ENCODE measurements at regions not wholly inside any gene's neighbourhood (a gene's known extent, or its start where the extent isn't known, plus 50 kb on each side); places are given as distances from the start of the nearest gene placed in this dataset.
"Not testable (repeated sequence)": the region's sequence is repeated elsewhere in the genome, so short reads cannot be mapped to it uniquely, and the experiment has no call there.

DNA sequence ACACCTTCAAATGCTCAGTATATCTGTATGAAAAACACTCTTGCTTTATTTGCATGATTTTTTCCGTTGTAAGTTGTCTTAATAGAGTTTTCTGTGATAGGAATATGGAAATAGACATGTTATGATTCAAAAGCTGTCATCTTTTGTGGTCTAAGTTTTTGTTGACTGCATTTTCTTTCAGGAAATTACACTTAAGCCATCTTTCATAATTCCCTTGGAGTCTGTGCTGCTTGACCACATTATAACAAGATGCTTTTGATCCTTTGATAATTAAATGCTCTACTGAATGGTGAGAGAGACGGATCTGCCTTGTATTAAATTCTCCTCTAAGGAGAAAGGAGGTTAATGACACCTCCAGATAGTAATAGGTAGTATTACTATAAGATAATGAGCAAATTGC, 272.8 kb upstream of the DAAM1 start:
- Histone ChIP-seq H3K27me3 (no peaks in the 10 kb centered on the region), H3K4me1 (no peaks in the 10 kb centered on the region), H3K36me3 (ENCODE audit: low read depth, missing control alignments) (no peaks in the 10 kb centered on the region), H3K4me3 (no peak overlapping the region), H3K9me3 (no peaks in the 10 kb centered on the region), H3K27ac (no peak overlapping the region)
- no peak for TF ChIP-seq POLR2A (IDR thresholded peaks at IDR 0.05)
- TF ChIP-seq, protein P1, sequence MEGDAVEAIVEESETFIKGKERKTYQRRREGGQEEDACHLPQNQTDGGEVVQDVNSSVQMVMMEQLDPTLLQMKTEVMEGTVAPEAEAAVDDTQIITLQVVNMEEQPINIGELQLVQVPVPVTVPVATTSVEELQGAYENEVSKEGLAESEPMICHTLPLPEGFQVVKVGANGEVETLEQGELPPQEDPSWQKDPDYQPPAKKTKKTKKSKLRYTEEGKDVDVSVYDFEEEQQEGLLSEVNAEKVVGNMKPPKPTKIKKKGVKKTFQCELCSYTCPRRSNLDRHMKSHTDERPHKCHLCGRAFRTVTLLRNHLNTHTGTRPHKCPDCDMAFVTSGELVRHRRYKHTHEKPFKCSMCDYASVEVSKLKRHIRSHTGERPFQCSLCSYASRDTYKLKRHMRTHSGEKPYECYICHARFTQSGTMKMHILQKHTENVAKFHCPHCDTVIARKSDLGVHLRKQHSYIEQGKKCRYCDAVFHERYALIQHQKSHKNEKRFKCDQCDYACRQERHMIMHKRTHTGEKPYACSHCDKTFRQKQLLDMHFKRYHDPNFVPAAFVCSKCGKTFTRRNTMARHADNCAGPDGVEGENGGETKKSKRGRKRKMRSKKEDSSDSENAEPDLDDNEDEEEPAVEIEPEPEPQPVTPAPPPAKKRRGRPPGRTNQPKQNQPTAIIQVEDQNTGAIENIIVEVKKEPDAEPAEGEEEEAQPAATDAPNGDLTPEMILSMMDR (IDR thresholded peaks at IDR 0.05), result no peak
- intact Hi-C loops (cut with DNase I; ENCODE audit: low total_unique reads), result no loop called here
- WGBS, 2 donors, result 86 to 89% methylated on average over 2 of the region's 2 CpGs
- DNase-seq, result no peak

DNA sequence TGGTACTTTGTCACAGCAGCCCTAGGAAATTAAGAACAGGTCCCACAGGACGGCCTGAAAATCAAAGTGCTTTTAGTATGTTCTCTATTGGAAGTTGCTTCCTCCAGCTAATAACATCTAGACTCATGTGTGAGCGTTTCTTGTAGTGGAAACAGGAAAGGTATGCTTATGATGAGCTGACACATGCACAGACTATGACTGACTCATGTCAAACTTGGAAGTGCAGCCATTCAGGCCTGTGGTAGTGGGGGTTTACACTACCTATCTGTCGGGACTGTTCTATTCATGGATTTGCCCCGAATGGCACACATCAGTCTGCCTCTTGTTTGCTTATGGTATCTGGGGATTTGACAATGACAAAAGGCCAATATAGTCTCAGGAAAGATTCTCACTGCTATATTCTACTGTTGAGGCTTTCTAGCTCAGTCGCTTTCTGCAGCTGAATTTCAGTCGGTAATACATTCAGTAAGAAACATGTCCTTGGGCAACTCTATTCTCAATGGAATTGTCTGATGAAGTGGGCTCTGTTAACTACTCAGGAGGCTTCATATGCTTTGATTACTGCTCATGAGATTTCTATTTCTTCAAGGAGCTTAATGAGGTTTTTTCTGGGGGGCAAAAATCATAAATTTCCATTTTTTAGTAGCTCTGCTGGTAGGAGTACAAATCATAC, 270.3 kb upstream of the DAAM1 start:
- DNase-seq, result no peak
- H3K27me3 ChIP-seq, result no peaks in the 10 kb centered on the region
- TF ChIP-seq, protein P1 (IDR thresholded peaks at IDR 0.05), result no peak
- no peak for TF ChIP-seq POLR2A (IDR thresholded peaks at IDR 0.05)
- H3K4me1 ChIP-seq, result no peaks in the 10 kb centered on the region
- no peaks in the 10 kb centered on the region for H3K36me3 ChIP-seq (ENCODE audit: low read depth, missing control alignments)
- no peak overlapping the region for H3K4me3 ChIP-seq
- intact Hi-C loops (cut with DNase I; ENCODE audit: low total_unique reads), result no loop called here
- 92 to 97% methylated on average over 6 of the region's 6 CpGs for WGBS, 2 donors
- no peak overlapping the region for H3K27ac ChIP-seq
- no peaks in the 10 kb centered on the region for H3K9me3 ChIP-seq

DNA sequence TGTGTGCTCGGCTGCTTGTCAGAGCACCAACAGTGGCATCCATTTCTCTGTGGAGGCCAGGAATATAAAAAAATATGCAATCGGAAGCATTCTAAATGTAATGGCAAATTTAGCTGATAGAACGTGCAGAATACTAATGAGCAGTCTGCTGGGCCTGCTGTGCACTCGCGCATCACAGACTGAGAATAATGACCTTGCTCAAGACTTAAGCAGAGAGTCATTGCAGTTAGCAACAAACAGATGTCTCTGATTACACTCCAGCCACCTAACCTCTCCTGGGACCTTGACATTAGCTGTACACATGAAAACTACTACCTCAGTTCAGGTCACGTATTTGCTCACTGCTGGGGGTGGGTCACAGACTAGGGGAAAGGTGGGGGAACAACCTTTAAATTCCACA, 269.2 kb upstream of the DAAM1 start:
- Histone ChIP-seq H3K27me3 (no peaks in the 10 kb centered on the region), H3K9me3 (no peaks in the 10 kb centered on the region), H3K27ac (no peak overlapping the region), H3K4me3 (no peak overlapping the region), H3K4me1 (no peaks in the 10 kb centered on the region), H3K36me3 (ENCODE audit: low read depth, missing control alignments) (no peaks in the 10 kb centered on the region)
- intact Hi-C loops (cut with DNase I; ENCODE audit: low total_unique reads), result no loop called here
- WGBS, 2 donors, result 64 to 67% methylated on average over 6 of the region's 6 CpGs
- TF ChIP-seq, protein P1 (IDR thresholded peaks at IDR 0.05), result no peak
- no peak for DNase-seq

DNA sequence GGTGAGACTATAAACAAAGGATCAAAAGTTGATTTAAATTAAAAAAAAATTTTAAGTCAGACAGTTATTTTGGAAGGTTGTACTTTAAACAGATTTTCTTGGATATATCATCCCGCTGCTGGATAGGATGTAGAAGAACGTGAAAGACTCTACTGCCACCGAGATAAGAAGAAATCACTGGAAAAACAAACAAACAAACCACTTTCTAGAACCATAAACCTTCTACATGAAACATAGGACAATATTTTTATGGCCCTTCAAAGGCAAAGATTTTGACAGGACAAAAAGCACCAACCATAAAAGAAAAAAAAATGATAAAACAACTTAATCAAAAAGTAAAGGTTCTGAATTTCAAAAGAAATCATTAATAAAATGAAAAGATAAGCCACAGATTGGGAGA, 268.2 kb upstream of the DAAM1 start:
- H3K4me1 ChIP-seq, result no peaks in the 10 kb centered on the region
- WGBS, 2 donors, result 59 to 62% methylated on average over 3 of the region's 3 CpGs
- H3K27me3 ChIP-seq, result no peaks in the 10 kb centered on the region
- H3K27ac ChIP-seq, result no peak overlapping the region
- no peak overlapping the region for H3K4me3 ChIP-seq
- intact Hi-C loops (cut with DNase I; ENCODE audit: low total_unique reads), result no loop called here
- no peaks in the 10 kb centered on the region for H3K9me3 ChIP-seq
- TF ChIP-seq, protein P1 (IDR thresholded peaks at IDR 0.05), result no peak
- TF ChIP-seq POLR2A (IDR thresholded peaks at IDR 0.05), result no peak
- no peak for DNase-seq
- H3K36me3 ChIP-seq (ENCODE audit: low read depth, missing control alignments), result no peaks in the 10 kb centered on the region

DNA sequence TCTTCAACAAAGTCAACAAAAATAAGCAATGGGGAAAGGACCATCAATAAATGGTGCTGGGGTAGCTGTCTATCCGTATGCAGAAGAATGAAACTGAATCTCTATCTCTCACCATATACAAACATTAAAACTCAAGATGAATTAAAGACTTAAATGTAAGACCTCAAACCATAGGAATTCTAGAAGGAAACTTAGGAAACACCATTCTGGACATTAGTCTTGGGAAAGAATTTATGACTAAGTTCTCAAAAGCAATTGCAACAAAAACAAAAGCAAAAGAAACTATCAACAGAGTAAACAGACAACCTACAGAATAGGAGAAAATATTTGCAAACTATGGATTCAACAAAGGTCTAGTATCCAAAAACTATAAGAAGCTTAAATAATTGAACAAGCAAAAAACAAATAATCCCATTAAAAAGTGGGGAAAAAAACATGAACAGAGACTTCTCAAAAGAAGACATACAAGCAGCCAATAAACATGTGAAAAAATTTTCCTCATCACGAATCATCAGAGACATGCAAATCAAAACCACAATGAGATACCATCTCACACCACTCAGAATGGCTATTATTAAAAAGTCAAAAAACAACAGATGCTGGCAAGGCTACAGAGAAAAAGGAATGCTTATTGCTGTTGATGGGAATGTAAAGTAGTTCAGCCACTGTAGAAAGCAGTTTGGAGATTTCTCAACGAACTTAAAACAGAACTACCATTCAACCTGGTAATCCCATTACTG, 266.1 kb upstream of the DAAM1 start:
- DNase-seq; H3K4me3 ChIP-seq; intact Hi-C loops (cut with DNase I; ENCODE audit: low total_unique reads); H3K27ac ChIP-seq; H3K27me3 ChIP-seq; H3K4me1 ChIP-seq; H3K36me3 ChIP-seq (ENCODE audit: low read depth, missing control alignments); H3K9me3 ChIP-seq: not testable (repeated sequence)
- WGBS, 2 donors, result 85 to 91% methylated on average over 3 of the region's 3 CpGs
